Stimulated activated CD4-positive, alpha-beta T cell treated with anti-CD3 and anti-CD28 coated beads, Interleukin-4, amount 100 ng/mL, for 48 hours (primary cell): ENCODE measurements at regions not wholly inside any gene's neighbourhood (a gene's known extent, or its start where the extent isn't known, plus 50 kb on each side); places are given as distances from the start of the nearest gene placed in this dataset.

Experiments
- DNase-seq, 2 donors: peaks; one replicate each; pipeline ENCODE4 v3.0.0-alpha.2; 2020; ENCODE audit warnings: low read depth in 2 of 2

GRCh38 chr18:25873833-25874232, 216.6 kb downstream of the SS18 start:
- DNase-seq, result no peak

GRCh38 chr18:25866331-25866730, 224.1 kb downstream of the SS18 start:
- no peak for DNase-seq

- DNase-seq, result no peak
These were observed 227.4 kb downstream of the SS18 start for GRCh38 chr18:25862881-25863600.

GRCh38 chr18:25853691-25854433, 236.6 kb downstream of the SS18 start:
- no peak for DNase-seq

GRCh38 chr18:25843791-25844190, 246.6 kb downstream of the SS18 start:
- DNase-seq, result no peak

GRCh38 chr18:25842665-25843064, 247.7 kb downstream of the SS18 start:
- DNase-seq, result no peak

GRCh38 chr18:25834061-25834460, 256.4 kb downstream of the SS18 start:
- DNase-seq, result no peak

- DNase-seq, result no peak
These were observed 258.3 kb downstream of the SS18 start for GRCh38 chr18:25832001-25832604.

- DNase-seq, result no peak
These were observed 259.1 kb downstream of the SS18 start for GRCh38 chr18:25831301-25831701.

GRCh38 chr18:25830787-25831186, 259.6 kb downstream of the SS18 start:
- DNase-seq, result no peak

GRCh38 chr18:25827961-25828561, 262.4 kb downstream of the SS18 start:
- DNase-seq, result no peak

- no peak for DNase-seq
These were observed 263.2 kb downstream of the SS18 start for GRCh38 chr18:25827228-25827627.

- DNase-seq, result no peak
These were observed 263.6 kb downstream of the SS18 start for GRCh38 chr18:25826823-25827222.

GRCh38 chr18:25825979-25826776, 264.2 kb downstream of the SS18 start:
- DNase-seq, result no peak

GRCh38 chr18:25825056-25825455, 265.4 kb downstream of the SS18 start:
- no peak for DNase-seq

- DNase-seq, result no peak
These were observed 270.6 kb downstream of the SS18 start for GRCh38 chr18:25819746-25820363.

GRCh38 chr18:25818505-25818904, 271.9 kb downstream of the SS18 start:
- DNase-seq, result no peak

- DNase-seq, result no peak
These were observed 272.7 kb downstream of the SS18 start for GRCh38 chr18:25817546-25818237.

- DNase-seq, result no peak
These were observed 274.8 kb downstream of the SS18 start for GRCh38 chr18:25815659-25816058.

- DNase-seq, result no peak
These were observed 275.5 kb downstream of the SS18 start for GRCh38 chr18:25814841-25815458.
